ENCODE measurements at regions not wholly inside any gene's neighbourhood (a gene's known extent, or its start where the extent isn't known, plus 50 kb on each side); places are given as distances from the start of the nearest gene placed in this dataset.

- TF ChIP-seq CTCF (IDR thresholded peaks at IDR 0.05; ENCODE audit: low read length) (no peak), EZH2 (IDR thresholded peaks at IDR 0.05; ENCODE audit: borderline replicate concordance, low read length) (no peak)
These were observed 442.9 kb downstream of the NTRK2 start for GRCh38 chr9:85112391-85112790.
